ENCODE measurements at regions not wholly inside any gene's neighbourhood (a gene's known extent, or its start where the extent isn't known, plus 50 kb on each side); places are given as distances from the start of the nearest gene placed in this dataset.

GRCh38 chr4:176011529-176011928 lies 54.1 kb upstream of the WDR17 start:
- peak; percentile 26 for DNase-seq (ENCODE audit: low read depth)

DNA sequence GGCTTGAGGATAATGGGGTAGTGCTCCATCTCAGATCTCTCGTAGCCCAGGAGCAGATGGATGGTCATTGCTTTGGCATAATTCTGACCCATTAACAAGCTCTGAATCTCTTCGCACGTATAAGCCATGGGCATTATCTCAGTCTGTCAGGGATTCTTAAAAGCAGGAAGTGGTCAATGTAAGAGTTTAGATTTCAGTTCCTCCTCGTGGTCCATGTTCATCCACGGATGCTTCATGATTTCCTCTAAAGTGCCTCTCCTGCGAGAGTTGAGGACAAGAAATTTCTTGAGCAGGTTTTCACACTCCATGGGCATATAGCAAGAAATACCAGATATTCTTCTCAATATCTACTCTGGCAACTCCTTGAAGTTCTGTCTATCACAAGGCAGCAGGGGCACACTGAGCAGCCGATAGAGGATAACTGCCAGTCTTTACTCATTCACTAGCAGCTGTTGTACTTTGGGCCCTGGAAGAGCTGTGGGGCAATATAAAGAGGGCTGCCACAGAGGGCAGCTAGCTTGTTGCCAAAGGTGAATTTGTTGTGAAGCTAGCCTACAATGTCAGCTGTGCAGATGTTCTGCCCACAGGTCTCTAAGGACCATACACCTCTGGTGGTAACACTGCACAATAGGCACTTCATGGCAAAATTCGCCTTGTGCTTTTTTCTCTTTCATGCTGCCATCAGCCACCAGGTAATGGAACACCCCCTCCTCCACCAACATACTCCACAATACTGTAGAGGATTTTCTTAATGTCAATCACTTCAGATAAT lies 52.0 kb upstream of the WDR17 start:
- no peak for DNase-seq (ENCODE audit: low read depth)

DNA sequence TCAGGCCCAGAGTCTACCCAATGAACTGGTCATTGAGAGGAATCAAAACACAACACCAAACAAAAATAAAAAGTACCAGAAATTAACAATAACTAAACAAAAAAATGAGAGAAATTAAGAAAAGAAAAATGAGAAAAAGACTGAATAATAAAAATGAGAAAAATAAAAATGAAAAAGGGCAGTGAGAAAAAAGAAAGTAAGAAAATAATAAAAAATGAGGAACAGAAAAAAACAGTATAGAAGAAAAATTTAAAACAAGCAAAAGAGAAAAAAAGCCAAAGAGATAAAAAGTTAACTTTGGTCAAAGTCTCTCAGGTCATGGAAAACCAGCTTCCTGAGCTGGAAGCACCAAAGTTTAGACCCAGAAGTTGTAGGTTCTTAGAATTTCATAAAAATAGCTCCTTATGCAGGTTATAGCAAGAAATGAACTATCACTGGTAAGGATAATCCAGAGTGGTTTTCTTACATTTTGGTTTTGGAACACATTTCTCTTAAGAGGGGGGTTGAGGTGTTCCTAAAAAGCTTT lies 51.0 kb upstream of the WDR17 start:
- no peak for DNase-seq (ENCODE audit: low read depth)

Measured in ELR (cell line).